Cardiac muscle cell (in vitro differentiated cells and primary cell): ENCODE measurements at regions not wholly inside any gene's neighbourhood (a gene's known extent, or its start where the extent isn't known, plus 50 kb on each side); places are given as distances from the start of the nearest gene placed in this dataset.

Experiments
- DNase-seq, 2 donors: peaks; one replicate each; pipeline versions ENCODE4 v3.0.0 to v3.0.0-alpha.2; 2010 to 2017; ENCODE audit warnings: low read depth in 1 of 2, low spot score in 1 of 2
- H3K27ac ChIP-seq: fragments of 200-600 bp; sonication (generic); 2 replicates; pipeline ENCODE4 v1.5.1; 2016
- H3K27me3 ChIP-seq: fragments of 200-600 bp; sonication (generic); 2 replicates; pipeline ENCODE4 v1.6.0; 2016; ENCODE audit warnings: control low read depth
- H3K36me3 ChIP-seq: fragments of 200-600 bp; sonication (generic); 2 replicates; pipeline ENCODE4 v1.5.1; 2016; ENCODE audit warnings: control low read depth
- H3K4me1 ChIP-seq: fragments of 200-600 bp; sonication (generic); 2 replicates; pipeline ENCODE4 v1.8.1; 2017; ENCODE audit warnings: low read depth, mild to moderate bottlenecking, mixed run types
- H3K4me3 ChIP-seq: fragments of 200-600 bp; sonication (generic); 2 replicates; pipeline ENCODE4 v1.5.1; 2016; ENCODE audit warnings: mild to moderate bottlenecking
- H3K9me3 ChIP-seq: fragments of 200-600 bp; sonication (generic); 2 replicates; pipeline ENCODE4 v1.5.1; 2017; ENCODE audit warnings: low read depth, mild to moderate bottlenecking, control low read depth
- CTCF ChIP-seq: IDR thresholded peaks from 2 replicates; pipeline ENCODE4 v1.5.1; 2012; ENCODE audit warnings: low read depth, mild to moderate bottlenecking, low read length

GRCh38 chr1:30506291-30507015 lies 216.9 kb downstream of the MATN1 start:
- no peak for TF ChIP-seq CTCF
- Histone ChIP-seq H3K4me1 (no peaks in the 10 kb centered on the region), H3K36me3 (no peaks in the 10 kb centered on the region), H3K9me3 (no peaks in the 10 kb centered on the region), H3K27ac (no peak overlapping the region), H3K4me3 (no peak overlapping the region), H3K27me3 (no peaks in the 10 kb centered on the region)
- DNase-seq: no peak

- Histone ChIP-seq H3K36me3 (no peaks in the 10 kb centered on the region), H3K27me3 (no peaks in the 10 kb centered on the region), H3K4me3 (no peak overlapping the region), H3K9me3 (no peaks in the 10 kb centered on the region), H3K27ac (no peak overlapping the region), H3K4me1 (no peaks in the 10 kb centered on the region)
- DNase-seq: no peak
- TF ChIP-seq CTCF: no peak
Observed at GRCh38 chr1:30505853-30506252, 217.5 kb downstream of the MATN1 start.

GRCh38 chr1:30492451-30492850 lies 230.9 kb downstream of the MATN1 start:
- no peak for TF ChIP-seq CTCF
- H3K9me3 ChIP-seq: no peaks in the 10 kb centered on the region
- DNase-seq: no peak

DNA sequence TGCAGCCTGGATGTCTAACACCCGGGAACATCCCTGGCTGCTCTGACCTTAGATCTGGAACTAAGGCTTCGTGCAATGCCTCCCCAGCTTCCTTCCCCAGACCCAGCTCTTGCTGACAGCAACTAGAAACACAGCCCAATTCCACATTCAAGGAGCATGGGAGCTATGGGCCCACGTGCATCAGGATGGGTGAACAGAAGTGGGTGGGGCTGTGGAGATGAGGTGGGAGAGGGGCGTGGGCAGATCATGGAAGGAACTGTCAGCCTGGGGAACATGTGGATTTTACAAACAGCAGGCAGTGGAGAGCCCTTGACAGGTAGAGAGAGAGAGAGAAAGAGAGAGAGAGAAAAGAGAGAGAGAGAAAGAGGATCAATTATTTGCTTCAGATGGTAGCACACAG lies 231.6 kb downstream of the MATN1 start:
- no peaks in the 10 kb centered on the region for H3K4me1 ChIP-seq
- DNase-seq: no peak
- no peaks in the 10 kb centered on the region for H3K9me3 ChIP-seq
- H3K36me3 ChIP-seq: no peaks in the 10 kb centered on the region
- no peak for TF ChIP-seq CTCF
- H3K4me3 ChIP-seq: no peak overlapping the region
- H3K27ac ChIP-seq: no peak overlapping the region
- H3K27me3 ChIP-seq: no peaks in the 10 kb centered on the region

More at GRCh38 chr1:30492451-30492850, 230.9 kb downstream of the MATN1 start:
- Histone ChIP-seq H3K36me3 (no peaks in the 10 kb centered on the region), H3K27ac (no peak overlapping the region), H3K4me1 (no peaks in the 10 kb centered on the region), H3K4me3 (no peak overlapping the region), H3K27me3 (no peaks in the 10 kb centered on the region)

DNA sequence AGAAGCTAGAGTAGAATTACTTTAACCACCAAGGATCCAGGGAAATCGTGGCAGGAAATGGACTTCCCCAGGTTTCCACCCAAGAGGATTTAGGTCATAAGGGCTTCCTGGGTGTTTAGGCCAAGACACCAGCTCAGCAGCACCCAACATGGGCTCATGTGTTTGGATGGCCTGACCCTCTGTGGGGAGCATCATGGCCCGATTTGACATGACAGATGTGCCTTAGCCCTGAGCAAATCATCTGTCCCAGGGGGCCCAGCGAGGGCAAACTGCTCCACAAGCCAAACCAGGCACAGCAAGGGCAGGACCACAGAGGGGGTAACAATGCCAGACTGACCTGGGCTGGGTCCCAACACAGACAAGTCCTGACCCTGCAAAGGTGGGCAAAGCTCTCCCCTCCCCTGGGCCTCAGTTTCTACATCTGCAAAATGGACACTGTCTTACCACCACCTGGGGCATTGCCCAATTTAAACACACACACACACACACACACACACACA lies 232.8 kb downstream of the MATN1 start:
- no peak for DNase-seq
- Histone ChIP-seq H3K27ac (no peak overlapping the region), H3K4me3 (no peak overlapping the region), H3K4me1 (no peaks in the 10 kb centered on the region), H3K9me3 (no peaks in the 10 kb centered on the region), H3K27me3 (no peaks in the 10 kb centered on the region), H3K36me3 (no peaks in the 10 kb centered on the region)
- TF ChIP-seq CTCF: no peak
